Lower lobe of right lung (tissue), 2 donors: ENCODE measurements at regions not wholly inside any gene's neighbourhood (a gene's known extent, or its start where the extent isn't known, plus 50 kb on each side); places are given as distances from the start of the nearest gene placed in this dataset.

ENCODE experiments used
- ATAC-seq, 2 donors: fragments of 200-7000 bp; cut with Tn5 transposase; one replicate each; pipeline ENCODE4 v1.9.1; 2020 to 2022; ENCODE audit warnings: mild to moderate bottlenecking in 2 of 2, moderate library complexity in 2 of 2
- DNase-seq: peaks from one replicate; pipeline ENCODE4 v3.0.0-alpha.2; 2020
- H3K27ac ChIP-seq: fragments of 200-600 bp; one replicate; pipeline ENCODE4 v1.8.0; 2022
- H3K27me3 ChIP-seq: fragments of 200-600 bp; one replicate; pipeline ENCODE4 v1.8.0; 2022; ENCODE audit warnings: low read depth
- H3K36me3 ChIP-seq: fragments of 200-600 bp; one replicate; pipeline ENCODE4 v1.8.0; 2022; ENCODE audit warnings: mild to moderate bottlenecking
- H3K4me1 ChIP-seq: fragments of 200-600 bp; one replicate; pipeline ENCODE4 v1.8.0; 2022
- H3K4me3 ChIP-seq: fragments of 200-600 bp; one replicate; pipeline ENCODE4 v1.8.0; 2022; ENCODE audit warnings: mild to moderate bottlenecking
- H3K9me3 ChIP-seq: fragments of 200-600 bp; one replicate; pipeline ENCODE4 v1.8.0; 2022
- intact Hi-C: fragments of 100-400 bp; cut with DNase I; formaldehyde crosslinking; loops from one replicate; pipeline ENCODE4 v1.11.0; 2022
- TF ChIP-seq, protein P1 (sequence below): fragments of 200-600 bp; IDR thresholded peaks from one replicate; pipeline ENCODE4 v1.8.0; 2022; ENCODE audit warnings: antibody characterized with exemption, mild to moderate bottlenecking
- donor health status: DM: no; HTN: yes; CAD: no; lungs with severe emphysema.

DNA sequence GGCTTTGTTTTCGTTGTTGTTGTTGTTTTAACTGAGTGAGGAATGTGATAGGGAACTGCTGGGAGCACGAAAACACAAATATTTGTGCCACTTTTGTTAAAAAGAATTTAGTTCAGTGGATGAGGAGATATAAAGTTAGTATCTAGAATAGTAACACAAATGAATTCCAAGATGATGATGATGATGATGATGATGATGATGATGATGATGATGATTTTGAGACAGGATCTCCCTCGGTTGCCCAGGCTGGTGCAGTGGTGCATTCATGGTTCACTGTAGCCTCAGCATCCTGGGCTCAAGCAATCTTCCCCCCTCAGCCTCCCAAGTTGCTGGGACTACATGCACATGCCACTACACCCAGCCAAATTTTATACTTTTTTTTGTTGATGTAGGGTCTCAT, 223.7 kb downstream of the DSEL start:
- H3K27me3 ChIP-seq = no peaks in the 10 kb centered on the region
- H3K4me3 ChIP-seq = no peak overlapping the region
- no peaks in the 10 kb centered on the region for H3K9me3 ChIP-seq
- no peaks in the 10 kb centered on the region for H3K36me3 ChIP-seq
- intact Hi-C loops = no loop called here
- DNase-seq (no peak), ATAC-seq (no peak)
- H3K4me1 ChIP-seq = no peaks in the 10 kb centered on the region
- TF ChIP-seq, protein P1, sequence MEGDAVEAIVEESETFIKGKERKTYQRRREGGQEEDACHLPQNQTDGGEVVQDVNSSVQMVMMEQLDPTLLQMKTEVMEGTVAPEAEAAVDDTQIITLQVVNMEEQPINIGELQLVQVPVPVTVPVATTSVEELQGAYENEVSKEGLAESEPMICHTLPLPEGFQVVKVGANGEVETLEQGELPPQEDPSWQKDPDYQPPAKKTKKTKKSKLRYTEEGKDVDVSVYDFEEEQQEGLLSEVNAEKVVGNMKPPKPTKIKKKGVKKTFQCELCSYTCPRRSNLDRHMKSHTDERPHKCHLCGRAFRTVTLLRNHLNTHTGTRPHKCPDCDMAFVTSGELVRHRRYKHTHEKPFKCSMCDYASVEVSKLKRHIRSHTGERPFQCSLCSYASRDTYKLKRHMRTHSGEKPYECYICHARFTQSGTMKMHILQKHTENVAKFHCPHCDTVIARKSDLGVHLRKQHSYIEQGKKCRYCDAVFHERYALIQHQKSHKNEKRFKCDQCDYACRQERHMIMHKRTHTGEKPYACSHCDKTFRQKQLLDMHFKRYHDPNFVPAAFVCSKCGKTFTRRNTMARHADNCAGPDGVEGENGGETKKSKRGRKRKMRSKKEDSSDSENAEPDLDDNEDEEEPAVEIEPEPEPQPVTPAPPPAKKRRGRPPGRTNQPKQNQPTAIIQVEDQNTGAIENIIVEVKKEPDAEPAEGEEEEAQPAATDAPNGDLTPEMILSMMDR = no peak
- H3K27ac ChIP-seq = no peak overlapping the region

DNA sequence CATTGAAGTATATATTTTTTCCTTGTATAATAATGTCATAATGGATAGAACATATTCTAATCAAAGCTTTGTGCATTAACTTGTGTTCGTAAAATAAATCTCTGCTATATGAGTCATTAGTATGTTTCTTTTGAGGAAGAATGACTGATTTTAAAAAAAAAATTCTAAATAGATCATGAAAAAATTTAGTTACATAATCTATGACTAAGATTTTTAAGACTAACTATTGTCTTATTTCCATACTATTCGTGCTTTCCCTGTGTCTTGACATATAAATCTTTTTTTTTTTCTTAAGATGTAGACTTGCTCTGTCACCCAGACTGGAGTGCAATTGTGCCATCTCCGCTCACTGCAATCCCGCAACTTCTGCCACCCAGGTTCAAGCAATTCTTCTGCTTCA, 226.1 kb downstream of the DSEL start:
- intact Hi-C loops = no loop called here
- ATAC-seq = no peak
- no peaks in the 10 kb centered on the region for H3K9me3 ChIP-seq

DNA sequence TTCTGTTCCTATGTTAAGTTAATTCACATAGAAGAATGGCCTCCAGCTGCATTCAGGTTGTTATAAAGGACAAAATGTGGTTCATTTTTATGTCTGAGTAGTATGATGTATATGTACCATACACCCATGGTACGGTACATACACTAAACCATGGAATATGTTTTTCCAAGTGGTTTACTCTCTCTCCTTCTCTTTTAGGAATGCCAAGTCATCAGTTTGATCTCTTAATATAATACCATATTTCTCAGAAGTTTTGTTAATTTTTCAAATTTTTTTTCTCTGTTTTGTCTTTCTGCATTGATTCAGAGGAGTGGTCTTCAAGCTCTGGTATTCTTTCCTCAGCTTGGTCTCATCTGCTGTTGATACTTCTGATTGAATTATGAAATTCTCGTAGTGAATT, 230.9 kb downstream of the DSEL start:
- intact Hi-C loops = no loop called here
- Histone ChIP-seq H3K4me3 (no peak overlapping the region), H3K36me3 (no peaks in the 10 kb centered on the region), H3K4me1 (no peaks in the 10 kb centered on the region), H3K9me3 (no peaks in the 10 kb centered on the region), H3K27me3 (no peaks in the 10 kb centered on the region), H3K27ac (no peak overlapping the region)
- ATAC-seq = no peak
- no peak for DNase-seq
- TF ChIP-seq, protein P1 = no peak

More for the DNA sequence above, 226.1 kb downstream of the DSEL start:
- DNase-seq = no peak
- Histone ChIP-seq H3K4me3 (no peak overlapping the region), H3K27ac (no peak overlapping the region), H3K36me3 (no peaks in the 10 kb centered on the region), H3K4me1 (no peaks in the 10 kb centered on the region), H3K27me3 (no peaks in the 10 kb centered on the region)
- TF ChIP-seq, protein P1 = no peak

DNA sequence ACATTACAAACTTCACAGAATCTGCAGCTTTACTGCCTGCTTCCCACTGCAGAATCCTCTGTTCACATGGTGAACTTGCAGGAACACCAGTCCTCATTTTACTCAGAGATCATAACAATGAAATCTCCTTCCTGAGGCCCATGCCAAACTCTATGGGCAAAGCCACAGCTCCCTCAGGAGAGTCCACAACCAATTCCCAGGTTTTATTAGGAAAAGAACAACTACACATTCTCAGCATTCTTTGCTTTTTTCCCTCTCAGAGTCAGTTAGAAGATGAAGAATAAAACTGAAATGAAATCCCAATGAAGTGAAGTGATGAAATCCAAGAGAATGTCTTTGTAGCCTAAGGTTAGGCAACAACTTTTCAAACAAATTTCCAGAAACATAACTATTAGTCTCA, 233.7 kb downstream of the DSEL start:
- Histone ChIP-seq H3K36me3 (no peaks in the 10 kb centered on the region), H3K4me3 (no peak overlapping the region), H3K4me1 (no peaks in the 10 kb centered on the region), H3K27ac (no peak overlapping the region), H3K9me3 (no peaks in the 10 kb centered on the region), H3K27me3 (no peaks in the 10 kb centered on the region)
- DNase-seq = no peak
- TF ChIP-seq, protein P1 = no peak
- intact Hi-C loops = no loop called here
- ATAC-seq = no peak

DNA sequence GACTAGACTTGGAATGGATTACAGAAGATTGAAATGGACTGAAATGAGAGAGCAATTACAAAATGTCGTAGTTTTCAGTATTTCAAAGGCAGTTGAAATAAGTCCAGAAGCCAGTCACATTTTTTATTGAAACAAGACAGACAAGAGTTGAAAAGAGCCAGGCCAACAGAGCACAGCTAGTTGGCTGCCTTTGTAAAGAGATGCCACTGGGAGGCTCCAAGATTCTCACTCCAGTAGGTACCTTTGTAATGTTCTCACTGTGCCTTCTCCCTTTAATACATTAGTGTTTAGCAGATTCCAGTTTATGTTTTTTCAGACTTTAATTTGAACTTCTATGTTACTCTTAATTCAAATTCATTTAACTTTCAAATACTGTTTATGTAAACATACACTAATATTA, 234.8 kb downstream of the DSEL start:
- Histone ChIP-seq H3K9me3 (no peaks in the 10 kb centered on the region), H3K27me3 (no peaks in the 10 kb centered on the region), H3K36me3 (no peaks in the 10 kb centered on the region), H3K4me3 (no peak overlapping the region), H3K4me1 (no peaks in the 10 kb centered on the region), H3K27ac (no peak overlapping the region)
- ATAC-seq = no peak
- TF ChIP-seq, protein P1 = no peak
- no peak for DNase-seq
- intact Hi-C loops = no loop called here
